A673 (cell line): ENCODE measurements at regions not wholly inside any gene's neighbourhood (a gene's known extent, or its start where the extent isn't known, plus 50 kb on each side); places are given as distances from the start of the nearest gene placed in this dataset.

ENCODE experiments used
- BruUV-seq: library from RNA; stranded (reverse); fragments of 400-500 nt; replicated peaks from 2 replicates; lab custom pipeline; 2021; lab: Mats Ljungman, UMichigan
- CTCF ChIA-PET: fragments of 300-600 bp; sonication (Branson Sonifier 250); formaldehyde crosslinking; loops from one replicate; lab custom pipeline; 2022; ENCODE audit warnings: antibody characterized with exemption; lab: Charles Lee
- POLR2A ChIA-PET: fragments of 300-600 bp; sonication (Branson Sonifier 250); formaldehyde crosslinking; loops from one replicate; lab custom pipeline; 2022; ENCODE audit warnings: antibody characterized with exemption; ENCODE audit not compliant: low non-redundant PET; lab: Charles Lee
- DNase-seq: peaks from one replicate; pipeline ENCODE4 v3.0.0-alpha.2; 2015; ENCODE audit warnings: low spot score
- H3K27ac ChIP-seq: fragments of 200-600 bp; sonication (generic); 2 replicates; pipeline ENCODE4 v1.5.1; 2016; ENCODE audit warnings: mixed run types, low read depth, mild to moderate bottlenecking, mixed read lengths, antibody characterized with exemption, low read length; ENCODE audit not compliant: poor library complexity, severe bottlenecking
- H3K27me3 ChIP-seq: fragments of 200-600 bp; sonication (generic); replicated peaks from 2 replicates; pipeline ENCODE4 v1.6.1; 2017; ENCODE audit warnings: mixed run types, low read depth, mild to moderate bottlenecking, mixed read lengths, antibody characterized with exemption, low read length; ENCODE audit not compliant: insufficient read depth, poor library complexity
- H3K36me3 ChIP-seq: fragments of 200-600 bp; sonication (generic); 2 replicates; pipeline ENCODE4 v1.6.1; 2016; ENCODE audit warnings: mixed run types, mild to moderate bottlenecking, mixed read lengths, antibody characterized with exemption, low read length; ENCODE audit not compliant: insufficient read depth, poor library complexity, severe bottlenecking
- H3K4me1 ChIP-seq: fragments of 200-600 bp; sonication (generic); 2 replicates; pipeline ENCODE4 v1.6.1; 2017; ENCODE audit warnings: mixed run types, mild to moderate bottlenecking, mixed read lengths, antibody characterized with exemption, low read length; ENCODE audit not compliant: insufficient read depth, poor library complexity, severe bottlenecking
- H3K4me3 ChIP-seq: fragments of 200-600 bp; sonication (generic); 2 replicates; pipeline ENCODE4 v1.5.1; 2016; ENCODE audit warnings: low read depth, mixed run types, mild to moderate bottlenecking, mixed read lengths, low read length; ENCODE audit not compliant: poor library complexity, severe bottlenecking
- H3K9me3 ChIP-seq: fragments of 200-600 bp; sonication (generic); 2 replicates; pipeline ENCODE4 v1.6.1; 2016; ENCODE audit warnings: mixed run types, low read depth, mild to moderate bottlenecking, mixed read lengths, antibody characterized with exemption, low read length; ENCODE audit not compliant: poor library complexity, severe bottlenecking
- CTCF ChIP-seq: fragments of 300-800, 200-600 bp; sonication (generic); conservative IDR thresholded peaks from 2 replicates; pipeline ENCODE4 v1.5.1; 2017; ENCODE audit warnings: low read depth, mild to moderate bottlenecking, antibody characterized with exemption, low read length, moderate library complexity, mixed read lengths
- EZH2 ChIP-seq: fragments of 200-600 bp; sonication (generic); IDR thresholded peaks from 2 replicates; pipeline ENCODE4 v1.6.1; 2017; ENCODE audit warnings: borderline replicate concordance, low read depth, mild to moderate bottlenecking, mixed read lengths, antibody characterized with exemption, low read length; ENCODE audit not compliant: poor library complexity, severe bottlenecking
- intact Hi-C: fragments of 100-400 bp; cut with micrococcal nuclease; formaldehyde crosslinking; loops from one replicate; pipeline ENCODE4 v1.10.0; 2022; ENCODE audit not compliant: unreplicated experiment

- ChIA-PET POLR2A (no interaction called here), CTCF (no interaction called here)
- BruUV-seq: no TSS peak
Measured at GRCh38 chr16:17936766-17937402, 399.7 kb downstream of the NPIPA8 start.

GRCh38 chr16:17930280-17930679 is 406.3 kb downstream of the NPIPA8 start:
- no peak overlapping the region for H3K27ac ChIP-seq
- POLR2A ChIA-PET: no interaction called here
- H3K9me3 ChIP-seq: peaks cover 5% of the 10 kb centered on the region
- H3K36me3 ChIP-seq: no peaks in the 10 kb centered on the region
- H3K4me3 ChIP-seq: no peak overlapping the region
- intact Hi-C loops: no loop called here
- DNase-seq: no peak
- no TSS peak for BruUV-seq
- CTCF ChIA-PET: no interaction called here
- no peaks in the 10 kb centered on the region for H3K27me3 ChIP-seq
- H3K4me1 ChIP-seq: no peaks in the 10 kb centered on the region
- no peak for TF ChIP-seq CTCF
- TF ChIP-seq EZH2: no peak

More at GRCh38 chr16:17936766-17937402, 399.7 kb downstream of the NPIPA8 start:
- no peak for DNase-seq
- Histone ChIP-seq H3K4me3 (no peak overlapping the region), H3K27ac (no peak overlapping the region), H3K4me1 (no peaks in the 10 kb centered on the region), H3K9me3 (no peaks in the 10 kb centered on the region), H3K27me3 (no peaks in the 10 kb centered on the region), H3K36me3 (no peaks in the 10 kb centered on the region)
- intact Hi-C loops: no loop called here
- no peak for TF ChIP-seq EZH2

GRCh38 chr16:17926866-17927399 is 409.6 kb downstream of the NPIPA8 start:
- H3K36me3 ChIP-seq: no peaks in the 10 kb centered on the region
- intact Hi-C loops: no loop called here
- BruUV-seq: no TSS peak
- no peaks in the 10 kb centered on the region for H3K4me1 ChIP-seq
- no peak for TF ChIP-seq EZH2
- TF ChIP-seq CTCF: no peak
- POLR2A ChIA-PET: no interaction called here
- DNase-seq: no peak
- H3K9me3 ChIP-seq: peaks cover 5% of the 10 kb centered on the region
- CTCF ChIA-PET: no interaction called here
- no peak overlapping the region for H3K27ac ChIP-seq
- H3K4me3 ChIP-seq: no peak overlapping the region
- no peaks in the 10 kb centered on the region for H3K27me3 ChIP-seq
